NB4 (cell line): ENCODE measurements at regions not wholly inside any gene's neighbourhood (a gene's known extent, or its start where the extent isn't known, plus 50 kb on each side); places are given as distances from the start of the nearest gene placed in this dataset.

ENCODE experiments used
- MYC ChIP-seq: IDR thresholded peaks from 2 replicates; pipeline ENCODE4 v1.6.1; 2011; ENCODE audit warnings: low read depth, low read length
- POLR2A ChIP-seq: IDR thresholded peaks from 2 replicates; pipeline ENCODE4 v1.6.1; 2011; ENCODE audit warnings: mild to moderate bottlenecking; ENCODE audit not compliant: insufficient read length; ENCODE audit errors: extremely low read depth
- TF ChIP-seq, protein P1 (sequence below): IDR thresholded peaks from one replicate; pipeline ENCODE4 v1.5.1; 2012; ENCODE audit warnings: low read depth, low read length

DNA sequence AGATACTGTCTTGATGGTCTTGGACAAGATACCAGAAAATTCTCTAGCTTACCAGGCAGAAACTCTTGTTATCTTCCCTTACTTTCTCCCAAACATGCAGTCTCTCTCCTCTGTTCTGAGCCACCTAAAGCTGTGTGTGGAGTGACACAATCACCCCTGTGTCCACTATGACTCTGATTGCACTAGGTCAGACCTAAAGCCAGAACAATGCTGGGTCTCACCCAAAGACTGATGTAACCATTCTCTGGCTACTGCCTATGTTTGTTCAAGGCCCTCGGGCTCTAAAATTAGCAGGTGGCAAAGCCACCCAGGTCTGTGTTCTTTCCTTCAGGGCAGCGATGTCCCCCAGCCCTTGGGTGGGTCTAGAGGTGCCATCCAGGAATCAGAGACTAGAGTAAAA, 200.5 kb downstream of the KCNA4 start:
- TF ChIP-seq, protein P1, sequence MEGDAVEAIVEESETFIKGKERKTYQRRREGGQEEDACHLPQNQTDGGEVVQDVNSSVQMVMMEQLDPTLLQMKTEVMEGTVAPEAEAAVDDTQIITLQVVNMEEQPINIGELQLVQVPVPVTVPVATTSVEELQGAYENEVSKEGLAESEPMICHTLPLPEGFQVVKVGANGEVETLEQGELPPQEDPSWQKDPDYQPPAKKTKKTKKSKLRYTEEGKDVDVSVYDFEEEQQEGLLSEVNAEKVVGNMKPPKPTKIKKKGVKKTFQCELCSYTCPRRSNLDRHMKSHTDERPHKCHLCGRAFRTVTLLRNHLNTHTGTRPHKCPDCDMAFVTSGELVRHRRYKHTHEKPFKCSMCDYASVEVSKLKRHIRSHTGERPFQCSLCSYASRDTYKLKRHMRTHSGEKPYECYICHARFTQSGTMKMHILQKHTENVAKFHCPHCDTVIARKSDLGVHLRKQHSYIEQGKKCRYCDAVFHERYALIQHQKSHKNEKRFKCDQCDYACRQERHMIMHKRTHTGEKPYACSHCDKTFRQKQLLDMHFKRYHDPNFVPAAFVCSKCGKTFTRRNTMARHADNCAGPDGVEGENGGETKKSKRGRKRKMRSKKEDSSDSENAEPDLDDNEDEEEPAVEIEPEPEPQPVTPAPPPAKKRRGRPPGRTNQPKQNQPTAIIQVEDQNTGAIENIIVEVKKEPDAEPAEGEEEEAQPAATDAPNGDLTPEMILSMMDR = no peak
- no peak for TF ChIP-seq POLR2A
- TF ChIP-seq MYC = no peak
